Activated B cell treated with CpG ODN at 0.5 μM for 24 hours (primary cell): ENCODE measurements at regions not wholly inside any gene's neighbourhood (a gene's known extent, or its start where the extent isn't known, plus 50 kb on each side); places are given as distances from the start of the nearest gene placed in this dataset.

ENCODE experiments used
- ATAC-seq: fragments of 200-7000 bp; cut with Tn5 transposase; one replicate; pipeline ENCODE4 v1.10.0; 2021; ENCODE audit warnings: low read depth, mild to moderate bottlenecking, moderate library complexity
- CTCF ChIA-PET: fragments of 350-600 bp; sonication (Branson Sonifier 250); formaldehyde crosslinking; loops from one replicate; lab custom pipeline; 2021; ENCODE audit warnings: antibody characterized with exemption; lab: Charles Lee
- POLR2A ChIA-PET: fragments of 350-600 bp; sonication (Branson Sonifier 250); formaldehyde crosslinking; loops from one replicate; lab custom pipeline; 2021; ENCODE audit warnings: antibody characterized with exemption; lab: Charles Lee
- DNase-seq: peaks from one replicate; pipeline ENCODE4 v3.0.0; 2022
- H3K27ac Mint-ChIP-seq: one replicate; pipeline ENCODE4 v1.8.0; 2020; ENCODE audit warnings: mixed read lengths
- H3K27me3 Mint-ChIP-seq: one replicate; pipeline ENCODE4 v1.8.0; 2021; ENCODE audit warnings: mixed read lengths
- H3K36me3 Mint-ChIP-seq: one replicate; pipeline ENCODE4 v1.8.0; 2021; ENCODE audit warnings: low read depth, mixed read lengths
- H3K4me1 Mint-ChIP-seq: one replicate; pipeline ENCODE4 v1.8.0; 2021; ENCODE audit warnings: mixed read lengths
- H3K4me3 Mint-ChIP-seq: one replicate; pipeline ENCODE4 v1.8.0; 2020; ENCODE audit warnings: mild to moderate bottlenecking, mixed read lengths
- H3K9me3 Mint-ChIP-seq: one replicate; pipeline ENCODE4 v1.8.0; 2020; ENCODE audit warnings: mixed read lengths
- intact Hi-C: fragments of 100-400 bp; cut with micrococcal nuclease; formaldehyde crosslinking; loops from one replicate; pipeline ENCODE4 v1.15.1; 2024
- TF ChIP-seq, protein P1 (sequence below): fragments of 200-600 bp; IDR thresholded peaks from one replicate; pipeline ENCODE4 v1.8.0; 2022; ENCODE audit warnings: antibody characterized with exemption, mild to moderate bottlenecking

DNA sequence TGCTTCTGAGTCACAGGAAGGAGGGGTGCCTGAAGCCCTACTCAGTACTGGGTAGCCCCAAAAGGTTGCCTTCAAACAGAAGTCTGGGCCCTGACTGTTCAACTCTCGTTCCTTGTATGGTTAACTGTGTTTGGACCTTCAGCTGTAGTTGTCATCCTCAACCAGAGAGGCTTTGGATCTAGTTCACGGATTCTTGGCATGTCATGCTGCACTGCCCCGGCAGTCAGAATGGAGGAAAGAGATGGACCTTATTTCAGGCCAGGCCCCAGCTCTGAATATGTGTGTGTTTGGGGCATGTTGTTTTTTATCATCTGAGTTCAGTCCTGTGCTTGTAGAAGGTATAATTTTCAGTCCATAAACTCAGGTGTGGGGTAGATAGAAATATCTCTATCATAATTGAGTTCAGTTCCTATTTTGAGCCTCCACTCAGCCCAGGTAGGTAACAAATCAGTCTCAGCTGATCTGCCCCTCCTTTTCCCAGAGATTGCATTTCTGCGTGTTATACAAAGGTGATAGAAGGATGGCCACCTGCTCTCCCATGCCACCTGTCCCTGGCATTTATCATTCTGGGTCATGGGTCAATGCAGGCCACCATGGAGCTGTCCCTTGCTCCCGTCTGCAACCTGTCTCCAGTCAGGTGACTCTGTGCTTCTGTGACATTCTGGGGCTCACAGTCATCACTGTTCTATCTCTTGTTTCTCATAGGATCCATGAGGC, 127.5 kb upstream of the CPEB4 start:
- Mint-ChIP-seq H3K9me3 (no peaks in the 10 kb centered on the region), H3K4me3 (no peak overlapping the region)
- CTCF ChIA-PET = no interaction called here

DNA sequence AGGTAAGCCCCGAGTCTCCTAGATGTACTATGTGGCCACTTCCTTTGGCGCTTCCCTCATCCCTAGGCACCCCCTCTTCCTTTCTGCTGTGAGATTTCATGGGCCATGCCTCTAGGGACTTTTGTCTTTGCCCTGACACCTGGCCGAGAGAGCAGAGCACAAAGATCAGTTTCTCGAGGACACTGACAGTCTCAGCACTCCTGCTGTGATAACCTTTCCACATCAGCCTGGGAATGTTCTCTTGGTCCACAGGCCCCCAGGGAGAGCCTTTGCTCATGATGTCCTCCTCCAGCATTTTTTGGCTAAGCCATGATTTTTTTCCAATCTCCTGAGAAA, 127.0 kb upstream of the CPEB4 start:
- no peaks in the 10 kb centered on the region for H3K36me3 Mint-ChIP-seq
- H3K27me3 Mint-ChIP-seq = peaks cover 6% of the 10 kb centered on the region
- no peak for DNase-seq
- no peaks in the 10 kb centered on the region for H3K9me3 Mint-ChIP-seq
- H3K4me3 Mint-ChIP-seq = no peak overlapping the region
- ATAC-seq = no peak
- H3K27ac Mint-ChIP-seq = no peak overlapping the region
- POLR2A ChIA-PET = no interaction called here
- peaks cover 20% of the 10 kb centered on the region for H3K4me1 Mint-ChIP-seq
- intact Hi-C loops = no loop called here
- CTCF ChIA-PET = no interaction called here
- TF ChIP-seq, protein P1, sequence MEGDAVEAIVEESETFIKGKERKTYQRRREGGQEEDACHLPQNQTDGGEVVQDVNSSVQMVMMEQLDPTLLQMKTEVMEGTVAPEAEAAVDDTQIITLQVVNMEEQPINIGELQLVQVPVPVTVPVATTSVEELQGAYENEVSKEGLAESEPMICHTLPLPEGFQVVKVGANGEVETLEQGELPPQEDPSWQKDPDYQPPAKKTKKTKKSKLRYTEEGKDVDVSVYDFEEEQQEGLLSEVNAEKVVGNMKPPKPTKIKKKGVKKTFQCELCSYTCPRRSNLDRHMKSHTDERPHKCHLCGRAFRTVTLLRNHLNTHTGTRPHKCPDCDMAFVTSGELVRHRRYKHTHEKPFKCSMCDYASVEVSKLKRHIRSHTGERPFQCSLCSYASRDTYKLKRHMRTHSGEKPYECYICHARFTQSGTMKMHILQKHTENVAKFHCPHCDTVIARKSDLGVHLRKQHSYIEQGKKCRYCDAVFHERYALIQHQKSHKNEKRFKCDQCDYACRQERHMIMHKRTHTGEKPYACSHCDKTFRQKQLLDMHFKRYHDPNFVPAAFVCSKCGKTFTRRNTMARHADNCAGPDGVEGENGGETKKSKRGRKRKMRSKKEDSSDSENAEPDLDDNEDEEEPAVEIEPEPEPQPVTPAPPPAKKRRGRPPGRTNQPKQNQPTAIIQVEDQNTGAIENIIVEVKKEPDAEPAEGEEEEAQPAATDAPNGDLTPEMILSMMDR = no peak

More for the DNA sequence above, 127.5 kb upstream of the CPEB4 start:
- Mint-ChIP-seq H3K27me3 (peaks cover 6% of the 10 kb centered on the region), H3K4me1 (peaks cover 17% of the 10 kb centered on the region), H3K27ac (no peak overlapping the region), H3K36me3 (no peaks in the 10 kb centered on the region)
- intact Hi-C loops = no loop called here
- TF ChIP-seq, protein P1 = no peak
- no peak for ATAC-seq
- DNase-seq = no peak
- POLR2A ChIA-PET = no interaction called here

DNA sequence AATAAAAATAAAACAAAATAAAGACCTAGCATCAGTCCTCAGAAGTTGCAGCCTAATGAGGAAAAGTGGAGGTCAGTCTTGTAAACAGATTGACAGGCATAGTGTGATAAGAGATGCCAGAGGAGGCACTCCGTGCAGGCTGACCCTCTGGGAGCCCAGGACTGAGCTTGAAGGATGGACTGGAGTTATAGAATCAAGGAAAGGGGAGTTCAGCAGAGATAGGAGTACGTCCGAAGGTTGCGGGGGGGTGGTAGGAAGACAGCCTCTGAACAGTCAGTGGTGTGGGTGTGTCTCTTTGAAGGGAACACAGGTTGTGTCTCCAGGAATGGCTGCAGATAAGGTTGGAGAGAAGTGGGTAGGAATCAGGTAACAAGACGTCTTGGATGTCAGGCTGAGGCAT, 126.1 kb upstream of the CPEB4 start:
- Mint-ChIP-seq H3K4me3 (no peak overlapping the region), H3K4me1 (peaks cover 22% of the 10 kb centered on the region), H3K27ac (no peak overlapping the region), H3K36me3 (no peaks in the 10 kb centered on the region), H3K9me3 (no peaks in the 10 kb centered on the region), H3K27me3 (peaks cover 6% of the 10 kb centered on the region)
- TF ChIP-seq, protein P1 = no peak
- ATAC-seq (no peak), DNase-seq (no peak)
- CTCF ChIA-PET = no interaction called here
- POLR2A ChIA-PET = no interaction called here
- intact Hi-C loops = no loop called here

DNA sequence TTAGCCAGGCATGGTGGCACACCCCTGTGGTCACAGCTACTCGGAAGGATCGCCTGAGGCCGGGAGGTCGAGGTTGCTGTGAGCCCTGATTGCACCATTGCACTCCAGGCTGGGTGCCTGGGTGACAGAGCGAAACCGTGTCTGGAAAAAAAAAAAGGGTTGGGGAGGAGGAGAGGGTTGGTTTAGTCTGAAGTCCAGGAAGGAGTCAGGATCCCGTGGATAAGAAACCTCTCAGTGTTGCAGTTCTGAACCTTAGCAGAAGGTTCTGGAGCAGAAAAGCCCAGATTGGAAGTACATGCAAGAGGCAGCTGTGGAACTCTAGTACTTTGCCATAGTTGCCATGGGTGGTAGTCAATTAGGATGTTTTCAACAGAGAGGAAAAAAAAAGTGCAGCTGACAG, 125.2 kb upstream of the CPEB4 start:
- DNase-seq (no peak), ATAC-seq (no peak)
- intact Hi-C loops = no loop called here
- TF ChIP-seq, protein P1 = no peak
- ChIA-PET CTCF (no interaction called here), POLR2A (no interaction called here)
- H3K9me3 Mint-ChIP-seq = no peaks in the 10 kb centered on the region
- no peak overlapping the region for H3K27ac Mint-ChIP-seq
- peaks cover 6% of the 10 kb centered on the region for H3K27me3 Mint-ChIP-seq
- no peak overlapping the region for H3K4me3 Mint-ChIP-seq
- no peaks in the 10 kb centered on the region for H3K36me3 Mint-ChIP-seq
- H3K4me1 Mint-ChIP-seq = peaks cover 22% of the 10 kb centered on the region

DNA sequence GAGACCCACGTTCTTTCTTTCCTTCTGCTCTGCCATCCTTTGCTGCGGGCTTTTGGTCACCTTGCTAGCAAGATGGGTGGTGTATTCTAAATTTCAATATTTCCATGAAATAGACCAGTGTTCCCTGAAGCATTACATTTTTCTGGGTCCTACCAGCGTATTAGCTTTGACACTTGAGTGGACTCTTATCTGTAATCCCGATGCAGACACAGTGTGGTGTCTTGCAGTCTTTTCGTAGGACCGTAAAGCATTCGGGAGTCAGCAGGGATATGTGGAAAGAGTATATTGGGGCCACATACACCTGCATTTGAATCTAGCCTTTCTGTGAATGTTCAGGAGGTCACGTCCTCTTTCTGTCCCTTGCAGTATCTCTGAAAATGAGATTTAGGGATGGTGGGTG, 124.7 kb upstream of the CPEB4 start:
- H3K9me3 Mint-ChIP-seq = no peaks in the 10 kb centered on the region
- intact Hi-C loops = no loop called here
- H3K4me1 Mint-ChIP-seq = peaks cover 22% of the 10 kb centered on the region
- no peak for ATAC-seq
- TF ChIP-seq, protein P1 = no peak
- no peak for DNase-seq
- no peak overlapping the region for H3K27ac Mint-ChIP-seq
- CTCF ChIA-PET = no interaction called here
- no peak overlapping the region for H3K4me3 Mint-ChIP-seq
- no peaks in the 10 kb centered on the region for H3K36me3 Mint-ChIP-seq
- H3K27me3 Mint-ChIP-seq = peaks cover 6% of the 10 kb centered on the region
- POLR2A ChIA-PET = no interaction called here
